NCI-H2171 (cell line): ENCODE measurements at regions not wholly inside any gene's neighbourhood (a gene's known extent, or its start where the extent isn't known, plus 50 kb on each side); places are given as distances from the start of the nearest gene placed in this dataset.

Experiments used
- DNase-seq: peaks from one replicate; lab custom pipeline; 2025; lab: John Stamatoyannopoulos, UW

DNA sequence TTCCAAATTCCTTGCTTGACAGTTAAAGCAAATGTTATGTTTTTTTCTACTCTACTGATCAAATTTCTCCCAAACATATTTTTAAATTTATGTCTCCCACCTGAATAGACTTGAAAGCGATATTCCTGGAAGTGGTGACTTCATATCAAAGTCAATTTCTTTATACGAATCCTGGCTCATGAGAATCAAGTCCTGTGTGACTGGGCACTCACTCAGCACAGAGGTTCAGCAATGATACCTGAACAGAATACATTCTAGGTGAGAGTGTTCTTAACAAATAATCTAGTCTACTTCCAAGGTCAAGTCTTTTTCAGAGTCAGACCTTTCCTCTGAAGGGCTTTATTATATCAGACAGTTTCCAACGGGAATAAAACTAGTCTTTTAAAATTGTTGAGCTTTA, 1070.6 kb downstream of the TRHDE start:
- no peak for DNase-seq

- no peak for DNase-seq
Measured at GRCh38 chr12:73352826-73353225, 1080.7 kb downstream of the TRHDE start.

DNA sequence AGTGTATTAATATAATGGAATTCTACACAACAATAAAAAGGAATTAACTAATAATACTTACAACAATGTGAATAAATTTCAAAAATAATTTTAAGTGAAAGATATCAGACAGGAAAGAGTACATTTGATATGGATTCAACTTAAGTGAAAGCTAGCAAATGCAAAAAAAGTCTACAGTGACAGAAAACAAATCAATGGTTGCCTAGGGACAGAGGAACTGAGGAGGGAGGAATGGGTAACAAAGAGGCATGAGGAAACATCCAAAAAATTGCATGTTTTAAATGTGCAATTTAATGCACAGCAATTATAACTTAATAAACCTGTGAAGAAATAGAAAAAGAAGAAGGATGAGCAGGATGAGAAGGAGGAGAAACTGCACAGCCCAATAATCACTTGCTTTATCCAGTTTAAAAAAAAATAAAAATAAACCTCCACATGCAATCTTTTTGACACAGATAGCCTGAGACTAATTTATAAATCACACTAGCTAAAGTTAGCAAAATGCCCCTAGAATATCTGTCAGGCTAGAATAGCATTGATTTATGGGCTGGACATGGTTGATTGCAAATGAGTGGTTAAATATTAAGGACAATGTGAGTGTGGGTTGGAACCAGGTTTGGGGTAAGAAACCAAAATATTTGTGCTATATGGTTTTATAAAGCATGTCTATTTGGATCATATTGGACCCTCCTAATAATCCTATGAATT, 1089.1 kb downstream of the TRHDE start:
- DNase-seq = no peak

DNA sequence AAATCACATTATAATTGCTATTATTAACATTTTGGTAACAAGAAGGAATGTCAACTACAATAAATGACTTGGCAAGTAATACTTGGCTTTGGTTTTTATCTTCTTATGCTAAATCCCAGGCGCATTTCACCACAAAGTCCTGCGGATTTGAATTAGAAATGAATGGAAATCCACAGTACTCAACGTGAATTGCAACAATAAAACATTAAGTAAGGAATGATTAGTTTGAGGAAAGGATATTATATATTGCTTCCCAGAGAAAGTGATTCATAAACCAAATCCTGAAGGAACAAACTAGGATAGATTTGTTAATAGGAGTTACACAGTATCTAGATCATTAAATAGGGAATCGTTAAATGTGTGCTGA, 1089.7 kb downstream of the TRHDE start:
- no peak for DNase-seq

DNA sequence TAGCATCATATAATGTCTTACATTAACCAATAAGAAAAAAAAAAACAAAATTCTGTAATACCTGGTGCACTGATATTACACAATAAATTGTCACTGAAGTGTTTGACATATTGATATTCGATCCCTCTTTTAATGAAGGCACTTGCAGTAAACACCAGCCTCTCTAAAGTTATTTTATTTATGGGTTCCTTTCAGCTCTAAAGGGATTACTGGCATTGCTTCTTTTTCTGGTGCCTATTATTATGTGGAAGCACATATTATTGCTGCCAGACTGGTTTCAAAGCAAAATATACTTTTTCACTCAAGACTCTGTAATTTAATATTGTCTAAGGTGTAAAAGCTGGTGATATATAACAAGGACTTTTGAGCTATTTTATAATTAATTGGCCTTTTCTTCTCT, 1090.5 kb downstream of the TRHDE start:
- no peak for DNase-seq

- no peak for DNase-seq
Measured at GRCh38 chr12:73372856-73373255, 1100.7 kb downstream of the TRHDE start.

GRCh38 chr12:73374360-73374759, 1102.2 kb downstream of the TRHDE start:
- DNase-seq = no peak

DNA sequence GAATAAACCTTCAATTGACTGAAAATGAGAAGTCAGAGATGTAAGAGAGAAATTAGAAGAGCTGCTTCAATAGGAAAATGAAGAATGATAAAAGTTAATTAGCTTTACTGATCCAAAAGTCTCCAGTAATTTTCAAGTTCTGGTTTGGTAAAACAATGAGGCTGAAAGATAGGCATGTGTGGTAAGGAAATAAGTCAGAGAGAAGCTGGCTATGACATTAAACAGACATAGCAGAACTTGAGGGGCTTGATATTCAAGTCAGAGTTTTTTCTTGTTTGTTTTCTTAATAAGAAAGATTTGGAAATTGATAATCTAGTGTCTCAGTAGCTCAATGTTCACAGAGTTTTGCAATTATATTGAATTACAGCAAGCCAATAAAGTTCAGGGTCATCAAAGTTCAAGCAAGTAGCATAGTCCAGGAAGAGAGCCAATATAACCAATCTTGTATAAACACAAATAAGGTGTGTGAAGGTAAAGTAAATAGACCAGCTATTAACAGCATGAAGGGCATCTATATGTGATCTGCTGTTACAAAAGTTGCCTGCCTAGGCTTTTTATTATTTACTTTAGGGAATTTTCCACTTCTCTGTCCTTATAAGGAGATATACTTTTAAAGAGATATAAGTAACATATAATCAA, 1111.5 kb downstream of the TRHDE start:
- no peak for DNase-seq

GRCh38 chr12:73384592-73384991, 1112.4 kb downstream of the TRHDE start:
- no peak for DNase-seq

GRCh38 chr12:73390261-73390660, 1118.1 kb downstream of the TRHDE start:
- DNase-seq = no peak

- DNase-seq = no peak
Measured at GRCh38 chr12:73413051-73413450, 1124.6 kb upstream of the ATXN7L3B start.

- no peak for DNase-seq
Measured at GRCh38 chr12:73413974-73414373, 1123.7 kb upstream of the ATXN7L3B start.

DNA sequence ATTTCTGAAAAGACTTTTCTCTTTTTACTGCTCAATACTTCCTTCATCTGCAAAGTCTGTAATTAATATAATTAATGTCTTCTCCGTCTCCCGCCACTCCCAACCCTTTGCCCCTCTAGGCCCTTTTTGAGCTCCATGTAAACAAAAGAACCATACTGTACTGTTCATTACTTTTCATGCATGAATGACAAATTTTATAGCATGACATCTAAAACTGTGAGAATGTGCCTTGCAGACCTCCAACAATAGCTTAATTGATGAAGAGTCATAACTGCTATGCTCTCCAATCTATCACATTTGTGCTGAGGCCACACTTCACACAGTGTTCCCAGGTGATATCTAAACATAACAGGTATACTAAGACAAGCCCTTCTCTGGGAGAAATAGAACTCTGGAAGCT, 1122.7 kb upstream of the ATXN7L3B start:
- DNase-seq = no peak

DNA sequence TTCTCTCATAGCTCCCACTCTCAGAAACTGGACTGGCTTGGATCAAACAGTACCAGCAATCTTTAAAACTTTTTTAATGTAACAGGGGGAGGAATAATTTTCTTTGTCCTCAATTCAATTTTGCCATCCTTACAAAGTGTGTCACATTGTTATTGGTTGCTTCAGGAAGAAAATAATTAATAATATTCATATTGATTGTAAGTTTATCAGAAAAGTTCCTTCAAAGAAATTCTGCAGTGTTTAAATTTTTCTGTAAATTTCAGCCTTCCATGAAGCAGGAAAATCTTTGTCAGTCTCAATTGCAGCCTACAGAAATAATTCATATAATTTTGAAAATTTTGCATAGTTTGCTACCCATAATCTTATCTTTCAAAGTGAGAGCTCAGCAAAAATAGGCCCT, 1119.1 kb upstream of the ATXN7L3B start:
- no peak for DNase-seq

DNA sequence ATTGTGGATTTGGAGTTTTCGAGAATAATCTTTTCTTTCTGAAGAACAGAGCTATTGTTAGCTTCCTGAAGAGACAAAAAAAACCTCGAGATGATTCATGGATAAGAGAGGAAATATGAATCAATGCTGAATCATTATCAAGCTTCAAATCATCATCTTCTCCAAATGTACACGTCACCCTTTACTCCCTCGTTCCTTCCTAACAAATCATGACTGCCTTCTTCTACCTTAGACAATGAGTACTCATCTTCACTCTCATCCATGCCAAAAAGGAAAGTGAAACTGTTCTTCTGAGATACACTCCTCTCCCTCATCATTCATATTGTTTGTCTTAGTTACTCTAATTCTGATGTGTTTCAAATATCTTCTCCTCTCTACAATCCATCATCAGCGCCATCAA, 1115.8 kb upstream of the ATXN7L3B start:
- no peak for DNase-seq

GRCh38 chr12:73424484-73424883, 1113.2 kb upstream of the ATXN7L3B start:
- no peak for DNase-seq

DNA sequence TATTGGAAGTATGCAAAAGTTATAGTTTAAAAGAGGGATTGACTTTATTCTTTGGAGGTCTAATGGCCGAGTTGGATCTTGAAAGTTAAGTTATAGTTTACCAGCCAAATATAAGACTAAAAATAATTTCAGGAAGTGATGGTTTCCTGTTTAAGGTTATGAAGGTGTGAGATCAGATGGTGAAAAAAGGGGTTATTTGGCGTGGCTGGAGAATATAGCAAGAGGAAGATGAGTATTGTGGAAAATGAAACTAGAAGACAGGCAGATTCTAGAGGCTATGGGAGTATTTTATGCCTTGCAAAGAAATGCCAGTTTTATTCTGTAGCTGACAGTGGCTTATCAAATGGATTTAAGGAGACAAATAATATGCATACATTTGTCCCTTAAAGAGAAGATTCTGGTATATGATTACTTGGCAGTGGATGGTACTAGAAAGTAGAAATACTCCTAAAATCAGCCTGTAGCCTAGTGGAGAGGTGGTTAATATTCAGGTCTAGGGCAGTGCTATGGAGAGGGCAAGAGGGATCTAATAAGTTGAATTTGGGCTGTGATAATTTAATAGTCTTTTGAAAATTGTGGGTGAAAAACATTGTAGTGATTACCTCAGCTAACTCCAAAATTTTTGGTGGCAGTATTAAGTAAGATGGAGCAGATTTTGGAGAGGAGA, 1091.8 kb upstream of the ATXN7L3B start:
- no peak for DNase-seq

GRCh38 chr12:73452672-73453469, 1084.8 kb upstream of the ATXN7L3B start:
- no peak for DNase-seq

GRCh38 chr12:73460212-73460611, 1077.4 kb upstream of the ATXN7L3B start:
- no peak for DNase-seq

DNA sequence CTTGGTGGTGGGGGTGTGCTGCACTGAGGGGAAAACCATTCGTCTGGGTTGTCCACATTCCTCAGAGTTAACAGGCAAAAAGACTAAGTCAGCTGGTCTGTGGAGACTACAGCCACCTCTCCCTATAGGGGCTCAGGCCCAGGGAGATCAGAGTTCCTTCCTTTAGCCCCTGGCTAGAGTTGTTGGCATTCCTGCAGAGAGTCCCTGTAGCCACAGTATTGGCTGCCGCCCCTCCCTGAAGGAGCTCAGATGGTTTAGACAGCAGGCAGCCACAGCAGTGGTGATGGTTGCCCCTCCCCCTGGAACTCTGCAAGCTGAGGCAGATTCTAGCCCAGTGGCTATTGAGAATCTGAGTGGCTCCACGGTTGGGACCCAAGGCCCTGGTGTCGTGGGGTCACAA, 1072.5 kb upstream of the ATXN7L3B start:
- no peak for DNase-seq

DNA sequence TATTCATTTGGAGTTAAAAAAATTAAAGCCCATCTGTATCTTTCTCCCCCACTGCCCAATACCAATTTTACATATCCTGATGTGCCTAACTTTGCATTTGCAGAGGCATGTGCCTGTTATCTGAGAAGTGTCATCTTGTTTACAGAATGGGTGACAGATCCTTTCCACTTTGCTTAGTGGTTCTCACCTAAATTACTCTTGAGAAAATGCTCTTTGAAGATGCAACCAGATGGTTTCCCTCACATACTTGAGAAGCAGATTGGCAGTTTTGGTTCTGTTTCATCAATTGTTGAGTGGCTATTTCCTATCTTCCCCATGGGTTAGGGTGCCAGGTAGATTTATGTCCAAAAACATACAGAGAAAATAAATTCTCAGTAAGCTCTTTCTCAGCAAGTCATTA, 1051.4 kb upstream of the ATXN7L3B start:
- no peak for DNase-seq

- DNase-seq = no peak
Measured at GRCh38 chr12:73506611-73507010, 1031.0 kb upstream of the ATXN7L3B start.

GRCh38 chr12:73514672-73515071, 1023.0 kb upstream of the ATXN7L3B start:
- DNase-seq = no peak
